ENCODE measurements at regions not wholly inside any gene's neighbourhood (a gene's known extent, or its start where the extent isn't known, plus 50 kb on each side); places are given as distances from the start of the nearest gene placed in this dataset.
"Not testable (repeated sequence)": the region's sequence is repeated elsewhere in the genome, so short reads cannot be mapped to it uniquely, and the experiment has no call there.

- peaks cover 1% of the 10 kb centered on the region; the same call in 1 of the 2 replicates for H3F3A ChIP-seq (ENCODE audit: insufficient read depth, low read length)
- no peak overlapping the region for H3K9ac ChIP-seq (ENCODE audit: low read length)
- peaks cover 6% of the 10 kb centered on the region for H3K4me1 ChIP-seq (ENCODE audit: low read length)
- H3K9me2 ChIP-seq (replicated peaks; ENCODE audit: insufficient read depth, low read length) = no peaks in the 10 kb centered on the region
- no peaks in the 10 kb centered on the region for H3K79me2 ChIP-seq (ENCODE audit: low read length)
- no peak overlapping the region for H3K27ac ChIP-seq (ENCODE audit: low read length)
- no peak overlapping the region for H2AFZ ChIP-seq (ENCODE audit: low read length)
- no peaks in the 10 kb centered on the region for H4K20me1 ChIP-seq (ENCODE audit: insufficient read depth, low read length)
- peak; percentile 21 for DNase-seq
- TF ChIP-seq, protein P1, sequence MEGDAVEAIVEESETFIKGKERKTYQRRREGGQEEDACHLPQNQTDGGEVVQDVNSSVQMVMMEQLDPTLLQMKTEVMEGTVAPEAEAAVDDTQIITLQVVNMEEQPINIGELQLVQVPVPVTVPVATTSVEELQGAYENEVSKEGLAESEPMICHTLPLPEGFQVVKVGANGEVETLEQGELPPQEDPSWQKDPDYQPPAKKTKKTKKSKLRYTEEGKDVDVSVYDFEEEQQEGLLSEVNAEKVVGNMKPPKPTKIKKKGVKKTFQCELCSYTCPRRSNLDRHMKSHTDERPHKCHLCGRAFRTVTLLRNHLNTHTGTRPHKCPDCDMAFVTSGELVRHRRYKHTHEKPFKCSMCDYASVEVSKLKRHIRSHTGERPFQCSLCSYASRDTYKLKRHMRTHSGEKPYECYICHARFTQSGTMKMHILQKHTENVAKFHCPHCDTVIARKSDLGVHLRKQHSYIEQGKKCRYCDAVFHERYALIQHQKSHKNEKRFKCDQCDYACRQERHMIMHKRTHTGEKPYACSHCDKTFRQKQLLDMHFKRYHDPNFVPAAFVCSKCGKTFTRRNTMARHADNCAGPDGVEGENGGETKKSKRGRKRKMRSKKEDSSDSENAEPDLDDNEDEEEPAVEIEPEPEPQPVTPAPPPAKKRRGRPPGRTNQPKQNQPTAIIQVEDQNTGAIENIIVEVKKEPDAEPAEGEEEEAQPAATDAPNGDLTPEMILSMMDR (IDR thresholded peaks at IDR 0.05; ENCODE audit: low read length) = peak; percentile 32
- no peak for TF ChIP-seq EZH2 (optimal IDR thresholded peaks at IDR 0.05; ENCODE audit: low read depth, low read length)
- H3K4me2 ChIP-seq (ENCODE audit: low read depth, low read length) = no peak overlapping the region
- H3K4me3 ChIP-seq (ENCODE audit: low read length) = no peak overlapping the region
- H3K27me3 ChIP-seq (replicated peaks; ENCODE audit: insufficient read depth, low read length) = no peaks in the 10 kb centered on the region
- no peaks in the 10 kb centered on the region for H3K9me3 ChIP-seq (replicated peaks; ENCODE audit: insufficient read depth, low read length)
- no peaks in the 10 kb centered on the region for H3K36me3 ChIP-seq (replicated peaks; ENCODE audit: insufficient read depth, low read length)
Observed at GRCh38 chr12:90695415-90695814, 259.6 kb downstream of the CCER1 start.

DNA sequence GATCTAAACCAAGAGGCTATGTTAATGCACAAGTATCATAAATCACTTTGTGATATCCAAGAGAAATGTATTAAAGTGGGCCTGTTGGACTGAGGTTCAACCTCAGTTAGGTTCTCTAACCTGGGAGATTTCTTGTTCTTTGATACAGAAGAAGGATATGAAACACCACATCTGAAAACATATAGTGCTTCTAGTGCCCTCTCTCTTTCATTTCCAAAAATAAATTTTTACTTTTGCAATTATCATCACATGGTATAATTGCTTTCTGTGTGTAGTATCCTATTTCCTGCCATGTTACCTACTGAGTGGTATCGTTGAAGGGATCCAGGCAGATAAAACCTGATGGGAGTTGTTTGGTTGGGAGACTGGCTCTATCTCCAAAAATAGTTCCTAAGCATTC, 264.9 kb downstream of the CCER1 start:
- no peaks in the 10 kb centered on the region for H3K9me2 ChIP-seq (replicated peaks; ENCODE audit: insufficient read depth, low read length)
- H3K4me2 ChIP-seq (ENCODE audit: low read depth, low read length) = peak overlapping the region; percentile 62
- H3K79me2 ChIP-seq (ENCODE audit: low read length) = no peaks in the 10 kb centered on the region

DNA sequence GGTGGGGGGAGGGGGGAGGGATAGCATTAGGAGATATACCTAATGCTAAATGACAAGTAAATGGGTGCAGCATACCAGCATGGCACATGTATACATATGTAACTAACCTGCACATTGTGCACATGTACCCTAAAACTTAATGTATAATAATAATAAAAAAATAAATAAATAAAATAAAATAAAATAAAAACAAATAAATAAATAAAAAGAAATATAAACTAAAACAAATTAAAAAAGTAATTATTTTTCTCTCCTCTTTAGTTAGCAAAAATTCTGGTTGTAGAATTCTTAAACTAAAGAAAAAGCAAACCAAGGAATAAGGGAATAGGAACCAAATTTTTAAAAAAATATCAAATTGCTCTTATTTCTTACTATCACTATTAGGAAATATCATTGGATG, 267.3 kb downstream of the CCER1 start:
- peaks cover 29% of the 10 kb centered on the region for H3K4me1 ChIP-seq (ENCODE audit: low read length)
- H3K9me3 ChIP-seq (replicated peaks; ENCODE audit: insufficient read depth, low read length); H3K9ac ChIP-seq (ENCODE audit: low read length); H2AFZ ChIP-seq (ENCODE audit: low read length); DNase-seq; H3K9me2 ChIP-seq (replicated peaks; ENCODE audit: insufficient read depth, low read length); H3K27me3 ChIP-seq (replicated peaks; ENCODE audit: insufficient read depth, low read length); H3K27ac ChIP-seq (ENCODE audit: low read length); H3K36me3 ChIP-seq (replicated peaks; ENCODE audit: insufficient read depth, low read length); H3K4me3 ChIP-seq (ENCODE audit: low read length); H3K4me2 ChIP-seq (ENCODE audit: low read depth, low read length); H4K20me1 ChIP-seq (ENCODE audit: insufficient read depth, low read length); H3K79me2 ChIP-seq (ENCODE audit: low read length): not testable (repeated sequence)
- H3F3A ChIP-seq (ENCODE audit: insufficient read depth, low read length) = peaks cover 21% of the 10 kb centered on the region

More for the DNA sequence above, 264.9 kb downstream of the CCER1 start:
- H3K27ac ChIP-seq (ENCODE audit: low read length) = peak overlapping the region; percentile 45; the same call in 1 of the 2 replicates
- no peaks in the 10 kb centered on the region for H3K27me3 ChIP-seq (replicated peaks; ENCODE audit: insufficient read depth, low read length)
- H3K4me3 ChIP-seq (ENCODE audit: low read length) = no peak overlapping the region
- H3K4me1 ChIP-seq (ENCODE audit: low read length) = peaks cover 29% of the 10 kb centered on the region
- peaks cover 21% of the 10 kb centered on the region for H3F3A ChIP-seq (ENCODE audit: insufficient read depth, low read length)
- no peak overlapping the region for H2AFZ ChIP-seq (ENCODE audit: low read length)
- DNase-seq = peak; percentile 65
- no peaks in the 10 kb centered on the region for H3K9me3 ChIP-seq (replicated peaks; ENCODE audit: insufficient read depth, low read length)
- H3K9ac ChIP-seq (ENCODE audit: low read length) = no peak overlapping the region
- H3K36me3 ChIP-seq (replicated peaks; ENCODE audit: insufficient read depth, low read length) = no peaks in the 10 kb centered on the region
- no peaks in the 10 kb centered on the region for H4K20me1 ChIP-seq (ENCODE audit: insufficient read depth, low read length)
- TF ChIP-seq, protein P1 (IDR thresholded peaks at IDR 0.05; ENCODE audit: low read length) = no peak
- TF ChIP-seq EZH2phosphoT487 (IDR thresholded peaks at IDR 0.05; ENCODE audit: low read length) = no peak
- no peak for TF ChIP-seq EZH2 (optimal IDR thresholded peaks at IDR 0.05; ENCODE audit: low read depth, low read length)

DNA sequence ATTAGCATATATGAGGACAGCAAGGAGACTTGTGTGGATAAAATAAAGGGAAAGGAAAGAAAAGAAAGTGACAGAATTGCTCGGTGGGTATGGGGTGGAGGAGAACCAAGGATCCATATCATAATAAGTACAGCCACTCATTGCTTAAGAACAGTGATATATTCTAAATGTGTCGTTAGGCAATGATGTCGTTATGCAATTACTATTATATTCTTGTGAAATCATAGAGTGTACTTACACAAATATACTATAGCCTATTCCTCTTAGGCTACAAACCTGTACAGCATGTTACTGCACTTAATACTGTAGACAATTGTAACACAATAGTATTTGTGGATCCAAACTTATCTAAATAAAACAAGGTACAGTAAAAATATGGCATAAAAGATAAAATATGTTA, 271.1 kb downstream of the CCER1 start:
- H3K79me2 ChIP-seq (ENCODE audit: low read length) = no peaks in the 10 kb centered on the region
- no peak overlapping the region for H3K27ac ChIP-seq (ENCODE audit: low read length)
- TF ChIP-seq EZH2 (optimal IDR thresholded peaks at IDR 0.05; ENCODE audit: low read depth, low read length) = no peak
- TF ChIP-seq, protein P1 (IDR thresholded peaks at IDR 0.05; ENCODE audit: low read length) = no peak
- no peak for TF ChIP-seq EZH2phosphoT487 (IDR thresholded peaks at IDR 0.05; ENCODE audit: low read length)
- H3K4me1 ChIP-seq (ENCODE audit: low read length) = peaks cover 9% of the 10 kb centered on the region
- H3K36me3 ChIP-seq (replicated peaks; ENCODE audit: insufficient read depth, low read length) = no peaks in the 10 kb centered on the region
- no peaks in the 10 kb centered on the region for H3K9me3 ChIP-seq (replicated peaks; ENCODE audit: insufficient read depth, low read length)
- peaks cover 4% of the 10 kb centered on the region; the same call in 1 of the 2 replicates for H3F3A ChIP-seq (ENCODE audit: insufficient read depth, low read length)
- DNase-seq = no peak
- no peak overlapping the region for H3K4me2 ChIP-seq (ENCODE audit: low read depth, low read length)
- no peaks in the 10 kb centered on the region for H3K27me3 ChIP-seq (replicated peaks; ENCODE audit: insufficient read depth, low read length)
- H3K4me3 ChIP-seq (ENCODE audit: low read length) = no peak overlapping the region
- no peak overlapping the region for H2AFZ ChIP-seq (ENCODE audit: low read length)
- no peaks in the 10 kb centered on the region for H4K20me1 ChIP-seq (ENCODE audit: insufficient read depth, low read length)
- no peaks in the 10 kb centered on the region for H3K9me2 ChIP-seq (replicated peaks; ENCODE audit: insufficient read depth, low read length)
- H3K9ac ChIP-seq (ENCODE audit: low read length) = no peak overlapping the region
